Brain pericyte (primary cell): ENCODE measurements at regions not wholly inside any gene's neighbourhood (a gene's known extent, or its start where the extent isn't known, plus 50 kb on each side); places are given as distances from the start of the nearest gene placed in this dataset.

ENCODE experiments used
- DNase-seq: peaks from one replicate; pipeline ENCODE4 v3.0.0-alpha.2; 2012; ENCODE audit warnings: low read depth, low spot score

DNA sequence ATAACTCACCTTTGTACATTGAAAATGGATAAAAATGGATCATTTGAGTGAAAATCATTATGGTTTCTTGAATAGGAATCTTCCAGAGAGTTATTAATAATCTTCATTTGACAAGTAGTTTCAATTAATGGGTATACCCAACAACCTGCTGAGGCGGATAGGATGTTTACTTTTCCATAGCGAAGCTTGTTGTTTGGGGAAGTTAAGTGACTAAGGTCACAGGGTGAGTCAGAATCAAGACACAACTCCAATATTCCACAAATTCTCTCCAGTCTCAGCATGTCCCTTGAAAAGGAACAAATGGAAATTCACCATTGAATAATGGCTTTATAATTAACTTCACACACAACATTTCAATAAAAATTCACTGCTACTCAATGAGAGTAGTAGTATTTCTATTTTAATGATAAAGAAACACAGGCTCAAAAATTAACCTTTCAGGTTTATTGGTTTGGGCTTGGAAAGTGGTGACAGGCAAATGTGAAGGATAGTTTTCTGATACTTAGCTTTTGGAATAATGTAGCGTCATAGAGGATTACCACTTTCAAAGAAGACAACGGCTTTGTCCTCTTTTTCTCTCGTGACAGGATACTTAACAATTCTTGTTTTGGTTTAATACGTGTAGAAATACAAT lies 211.3 kb downstream of the GPD2 start:
- DNase-seq, result no peak

DNA sequence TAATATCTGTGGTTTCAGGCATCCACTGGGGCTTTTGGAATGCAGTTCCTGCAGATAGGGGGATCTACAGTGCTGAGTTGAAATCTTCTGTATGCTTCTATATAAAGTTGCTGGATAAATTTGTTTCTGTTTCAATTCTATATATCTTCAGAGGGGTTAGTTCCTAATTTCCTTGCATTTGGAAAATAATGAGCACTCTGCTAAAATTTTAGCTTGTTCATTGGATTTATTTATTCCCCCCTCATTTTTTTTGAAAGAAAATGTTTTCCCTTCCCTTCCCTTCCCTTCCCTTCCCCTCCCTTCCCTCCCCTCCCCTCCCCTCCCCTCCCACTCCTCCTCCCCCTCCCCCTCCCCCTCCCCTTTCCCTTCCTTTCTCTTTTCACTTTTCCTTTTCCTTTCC lies 212.3 kb downstream of the GPD2 start:
- no peak for DNase-seq

- DNase-seq, result no peak
Observed at GRCh38 chr2:156649596-156649995, 213.4 kb downstream of the GPD2 start.

GRCh38 chr2:156652691-156653090 lies 216.5 kb downstream of the GPD2 start:
- no peak for DNase-seq

GRCh38 chr2:156653675-156654074 lies 217.5 kb downstream of the GPD2 start:
- no peak for DNase-seq

- DNase-seq, result no peak
Observed at GRCh38 chr2:156657809-156658208, 221.6 kb downstream of the GPD2 start.

DNA sequence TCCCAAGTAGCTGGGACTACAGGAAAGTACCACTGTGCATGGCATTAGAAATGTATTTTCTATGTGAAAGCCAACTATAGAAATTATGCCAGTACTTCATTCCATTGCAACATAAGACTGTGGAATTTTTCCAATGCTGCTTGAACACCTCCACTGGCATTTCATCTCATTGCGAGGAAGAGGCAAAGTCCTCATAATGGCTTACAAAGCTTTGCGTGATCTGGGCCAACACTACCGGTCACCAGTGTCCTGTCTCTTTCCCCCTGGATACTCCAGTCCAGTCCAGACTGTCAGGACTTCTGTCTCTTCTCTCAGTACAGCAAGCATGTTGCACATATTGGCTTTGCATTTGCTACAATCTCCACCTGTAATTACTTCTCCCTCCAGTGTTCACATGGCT lies 223.5 kb downstream of the GPD2 start:
- DNase-seq, result no peak

DNA sequence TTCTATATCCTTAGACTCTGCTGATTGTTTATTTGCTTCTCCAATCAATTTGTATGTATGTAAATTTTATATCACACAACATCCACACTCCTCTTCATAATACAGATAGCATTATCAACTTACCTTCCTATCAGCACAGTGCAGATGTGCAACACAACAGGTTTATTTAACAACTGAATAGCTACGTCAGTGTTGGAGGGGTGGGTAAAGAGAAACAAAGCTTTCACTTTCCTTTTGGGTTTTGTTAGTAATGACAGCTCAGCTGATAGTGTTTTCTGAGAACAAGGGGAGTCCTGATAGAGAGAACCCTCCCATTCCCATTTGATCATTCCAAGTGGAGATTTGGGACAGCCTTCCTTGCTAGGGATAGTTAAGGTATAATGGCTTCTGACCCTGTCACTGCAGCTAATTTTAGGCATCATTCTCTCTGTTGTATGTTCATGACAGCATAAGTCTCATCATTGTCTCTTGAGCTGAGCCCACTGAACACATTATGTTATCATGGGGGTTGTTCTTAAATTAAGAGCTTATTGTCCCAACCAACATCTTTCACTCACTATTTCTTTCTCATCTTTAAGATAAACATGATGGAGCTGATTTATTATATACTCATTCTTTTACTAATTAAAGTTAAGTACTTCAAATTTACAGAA lies 227.7 kb downstream of the GPD2 start:
- no peak for DNase-seq

DNA sequence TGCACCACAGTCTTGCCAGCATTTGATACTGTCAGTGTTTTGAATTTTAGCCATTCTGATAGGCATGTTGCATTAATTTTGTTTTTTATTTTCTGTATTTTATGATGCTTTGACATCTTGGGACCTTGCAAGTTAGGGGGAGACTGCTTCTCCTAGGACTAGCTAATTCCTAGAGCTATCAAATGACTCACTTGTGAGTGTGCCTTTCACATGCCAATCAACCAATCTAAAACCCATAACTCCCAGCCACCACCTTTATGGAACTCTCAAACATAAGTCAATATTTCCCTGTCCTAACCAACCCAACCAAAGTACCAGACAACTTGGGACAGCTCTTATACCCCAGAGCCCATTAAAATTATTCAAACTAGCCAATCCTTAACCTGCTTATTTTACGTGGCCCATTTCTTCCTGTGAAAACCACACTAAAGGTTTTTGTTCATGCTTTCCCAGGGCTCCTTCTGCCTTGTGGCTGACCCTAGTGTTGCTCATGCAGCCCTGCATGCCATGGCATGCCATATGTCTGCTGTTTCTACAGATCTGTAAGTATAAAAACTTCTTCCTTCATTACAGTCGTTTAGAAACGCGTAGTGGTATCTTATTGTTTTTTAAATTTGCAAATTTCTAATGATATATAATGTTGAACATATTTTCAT lies 230.1 kb downstream of the GPD2 start:
- no peak for DNase-seq

- no peak for DNase-seq
Observed at GRCh38 chr2:156670104-156670503, 233.9 kb downstream of the GPD2 start.

DNA sequence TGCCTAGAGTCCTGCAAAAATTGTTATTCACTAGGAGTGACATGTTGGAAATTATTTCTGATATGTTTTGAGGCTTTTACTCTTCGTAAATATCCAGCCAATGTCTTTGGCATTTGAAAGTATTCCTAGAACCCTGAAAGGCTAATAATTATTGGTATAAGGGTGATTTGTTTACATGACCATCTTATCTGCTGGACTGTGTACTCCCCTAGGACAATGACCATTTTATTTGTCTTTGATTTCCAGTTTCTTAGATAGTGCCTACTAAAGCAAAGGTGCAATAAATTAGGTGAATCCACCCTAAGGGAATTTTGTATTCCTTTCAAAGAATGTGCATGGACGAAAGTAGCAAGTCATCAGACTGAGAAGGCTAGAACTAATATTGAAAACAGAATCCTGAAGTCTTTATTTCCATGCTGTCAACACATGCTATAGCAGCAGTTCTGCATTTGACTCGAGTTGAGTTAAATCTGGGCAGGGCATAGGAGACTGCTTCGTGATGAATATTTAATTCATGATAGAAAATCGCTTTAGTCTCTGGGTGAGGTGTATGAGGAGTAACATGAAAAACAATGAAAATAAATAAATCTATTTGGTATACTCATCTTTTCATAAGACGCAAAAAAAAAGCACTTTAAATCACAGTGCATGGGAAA lies 235.7 kb downstream of the GPD2 start:
- DNase-seq, result no peak

GRCh38 chr2:156672556-156673332 lies 236.6 kb downstream of the GPD2 start:
- DNase-seq, result no peak

- no peak for DNase-seq
Observed at GRCh38 chr2:156673333-156673615, 237.1 kb downstream of the GPD2 start.

- no peak for DNase-seq
Observed at GRCh38 chr2:156673981-156674380, 237.8 kb downstream of the GPD2 start.

DNA sequence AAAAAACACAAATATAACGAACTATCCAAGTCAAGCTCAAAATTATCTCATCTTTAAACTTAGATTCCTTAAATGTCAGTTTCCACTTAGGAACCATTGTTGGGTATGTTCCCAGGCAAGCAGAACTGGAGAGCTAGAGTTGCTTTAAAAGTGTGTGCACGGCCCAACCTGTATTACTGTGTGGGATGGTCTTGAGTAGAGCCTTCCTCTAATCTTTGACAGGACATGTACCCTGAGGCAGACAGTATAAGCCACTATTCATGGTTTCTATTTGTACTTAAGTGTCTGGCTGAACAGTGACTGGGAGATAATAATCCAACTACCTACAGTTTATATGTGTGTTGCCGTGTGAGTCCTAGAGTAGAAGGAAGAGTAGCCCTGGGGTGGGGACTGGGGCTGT lies 239.7 kb downstream of the GPD2 start:
- no peak for DNase-seq

GRCh38 chr2:156679820-156680219 lies 243.6 kb downstream of the GPD2 start:
- no peak for DNase-seq

DNA sequence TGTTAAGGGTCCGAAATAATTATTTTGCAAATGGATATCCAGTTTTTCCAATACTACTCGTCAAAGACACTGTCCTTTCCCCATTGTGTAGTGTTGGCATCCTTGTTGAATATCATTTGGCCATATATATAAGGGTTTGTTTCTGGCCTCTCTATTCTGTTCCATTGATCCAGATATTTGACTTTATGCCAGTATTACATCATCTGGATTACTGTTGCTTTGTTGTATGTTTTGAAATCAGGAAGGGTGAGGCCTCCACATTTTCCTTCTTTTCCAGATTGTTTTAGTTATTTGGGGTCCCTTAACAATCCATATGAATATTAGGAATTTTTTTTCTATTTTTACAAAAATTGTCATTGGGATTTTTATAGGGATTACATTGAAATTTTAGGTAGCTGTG lies 244.1 kb downstream of the GPD2 start:
- no peak for DNase-seq

DNA sequence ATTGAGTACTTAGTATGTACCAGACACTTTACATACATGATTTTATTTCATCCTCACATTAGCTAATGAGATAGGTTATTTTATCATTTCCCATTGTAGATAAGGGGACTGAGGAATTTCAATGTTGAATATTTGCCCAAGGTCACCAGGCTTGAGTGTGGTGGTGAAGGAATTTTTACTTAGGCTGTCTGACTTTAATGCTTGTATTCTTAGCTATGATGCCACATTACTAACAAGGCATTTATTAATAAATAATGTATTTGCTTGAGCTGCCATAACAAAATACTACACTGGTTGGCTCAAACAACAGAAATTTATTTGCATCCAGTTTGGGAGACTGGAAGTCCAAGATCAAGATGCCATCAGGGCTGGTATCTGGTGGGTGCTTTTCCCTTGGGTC lies 250.9 kb downstream of the GPD2 start:
- DNase-seq, result no peak

- no peak for DNase-seq
Observed at GRCh38 chr2:156687715-156688114, 251.5 kb downstream of the GPD2 start.

DNA sequence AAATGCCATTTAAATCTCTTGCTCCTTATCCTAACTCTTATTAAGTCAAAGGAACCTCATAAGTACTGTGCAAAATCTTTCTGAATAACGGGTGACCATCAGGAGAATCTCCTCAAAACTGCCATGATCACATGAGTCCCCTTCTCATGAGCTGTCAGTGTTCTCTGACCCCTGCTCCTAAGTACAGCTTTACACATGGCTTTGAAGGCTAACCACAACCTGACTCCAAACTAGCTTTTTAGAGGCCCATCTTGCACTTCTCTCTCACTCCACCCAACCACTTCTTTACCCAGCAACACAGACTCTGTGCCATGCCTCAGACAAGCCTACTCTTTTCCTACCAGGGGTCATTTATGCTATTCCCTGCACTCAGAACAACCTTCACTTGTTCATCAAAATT lies 253.8 kb downstream of the GPD2 start:
- DNase-seq, result no peak

DNA sequence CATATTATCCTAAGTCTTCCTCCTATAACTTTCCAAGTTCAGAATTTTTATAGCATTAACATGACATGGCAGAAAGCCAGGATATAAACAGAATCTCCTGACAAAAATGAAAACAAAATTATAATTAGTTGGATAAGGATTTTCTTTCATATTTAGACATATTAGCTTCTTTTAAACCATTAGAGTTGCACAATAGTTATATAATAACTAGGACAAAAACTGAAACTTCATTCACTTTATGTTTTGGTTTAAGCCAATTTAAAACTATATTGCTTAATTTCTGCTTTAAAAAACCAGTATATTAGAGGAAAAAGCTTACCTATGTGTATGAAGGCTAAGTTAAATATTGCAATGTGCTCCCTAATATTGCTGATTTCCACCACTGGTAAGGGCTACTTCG lies 254.8 kb downstream of the GPD2 start:
- no peak for DNase-seq

GRCh38 chr2:156695020-156695419 lies 258.8 kb downstream of the GPD2 start:
- no peak for DNase-seq
